ENCODE measurements at regions not wholly inside any gene's neighbourhood (a gene's known extent, or its start where the extent isn't known, plus 50 kb on each side); places are given as distances from the start of the nearest gene placed in this dataset.

- no peaks in the 10 kb centered on the region for H4K20me1 ChIP-seq (ENCODE audit: control insufficient read depth, insufficient read depth, insufficient read length)
- H3K4ac ChIP-seq (ENCODE audit: low read depth, low read length) = no peak overlapping the region
- no peak overlapping the region for H3T11ph ChIP-seq (ENCODE audit: low read length)
- H3K9ac ChIP-seq (ENCODE audit: extremely low read depth, insufficient read length, low read length) = no peak overlapping the region
- no peaks in the 10 kb centered on the region for H3K9me3 ChIP-seq (ENCODE audit: control insufficient read depth, low read depth, low read length)
- H2BK5ac ChIP-seq (ENCODE audit: insufficient read length, low read length) = no peak overlapping the region
- H4K91ac ChIP-seq (ENCODE audit: insufficient read length, low read depth, low read length) = no peak overlapping the region
- H4K5ac ChIP-seq (ENCODE audit: insufficient read length, low read depth, low read length) = no peak overlapping the region
- H3K23me2 ChIP-seq (ENCODE audit: insufficient read length, low read depth, low read length, poor library complexity, severe bottlenecking) = no peaks in the 10 kb centered on the region
- H4K8ac ChIP-seq (replicated peaks; ENCODE audit: insufficient read length, low read depth, low read length) = no peak overlapping the region
- H2AK5ac ChIP-seq (ENCODE audit: insufficient read length, low read length) = no peak overlapping the region
- H2AFZ ChIP-seq (ENCODE audit: low read length) = no peak overlapping the region
- Mint-ChIP-seq H3K27ac (no peak overlapping the region; a peak in 1 of 7 replicates), H3K9me3 (no peaks in the 10 kb centered on the region), H3K36me3 (ENCODE audit: insufficient read depth in 1 of 3, low read depth in 3 of 3) (no peaks in the 10 kb centered on the region; a peak in 2 of 7 replicates), H3K27me3 (ENCODE audit: low read depth) (no peaks in the 10 kb centered on the region), H3K4me1 (peaks cover 3 to 9% of the 10 kb centered on the region in 2 experiments; a peak in 2 of 4 replicates), H3K4me3 (no peak overlapping the region)
- no peak overlapping the region for H3K56ac ChIP-seq (ENCODE audit: insufficient read length, low read depth, low read length)
- H2BK20ac ChIP-seq (ENCODE audit: low read depth, low read length, poor library complexity, severe bottlenecking) = no peak overlapping the region
- TF ChIP-seq, protein P1, sequence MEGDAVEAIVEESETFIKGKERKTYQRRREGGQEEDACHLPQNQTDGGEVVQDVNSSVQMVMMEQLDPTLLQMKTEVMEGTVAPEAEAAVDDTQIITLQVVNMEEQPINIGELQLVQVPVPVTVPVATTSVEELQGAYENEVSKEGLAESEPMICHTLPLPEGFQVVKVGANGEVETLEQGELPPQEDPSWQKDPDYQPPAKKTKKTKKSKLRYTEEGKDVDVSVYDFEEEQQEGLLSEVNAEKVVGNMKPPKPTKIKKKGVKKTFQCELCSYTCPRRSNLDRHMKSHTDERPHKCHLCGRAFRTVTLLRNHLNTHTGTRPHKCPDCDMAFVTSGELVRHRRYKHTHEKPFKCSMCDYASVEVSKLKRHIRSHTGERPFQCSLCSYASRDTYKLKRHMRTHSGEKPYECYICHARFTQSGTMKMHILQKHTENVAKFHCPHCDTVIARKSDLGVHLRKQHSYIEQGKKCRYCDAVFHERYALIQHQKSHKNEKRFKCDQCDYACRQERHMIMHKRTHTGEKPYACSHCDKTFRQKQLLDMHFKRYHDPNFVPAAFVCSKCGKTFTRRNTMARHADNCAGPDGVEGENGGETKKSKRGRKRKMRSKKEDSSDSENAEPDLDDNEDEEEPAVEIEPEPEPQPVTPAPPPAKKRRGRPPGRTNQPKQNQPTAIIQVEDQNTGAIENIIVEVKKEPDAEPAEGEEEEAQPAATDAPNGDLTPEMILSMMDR (conservative IDR thresholded peaks at IDR 0.05) = no peak
- no peak overlapping the region for H3K23ac ChIP-seq (ENCODE audit: insufficient read length, low read depth, low read length)
- no peaks in the 10 kb centered on the region for H3K79me1 ChIP-seq (ENCODE audit: insufficient read depth, low read depth, low read length, poor library complexity, severe bottlenecking)
- no peak overlapping the region for H3K14ac ChIP-seq (ENCODE audit: insufficient read depth, low read length)
- WGBS (ENCODE audit: extremely low coverage, insufficient read length, low lambda C conversion rate) = no CpG with 5 or more reads among the region's 2 CpGs
- no peaks in the 10 kb centered on the region for H3K27me3 ChIP-seq (ENCODE audit: insufficient read depth, low read length)
- no peak for DNase-seq
- H3K79me2 ChIP-seq (ENCODE audit: insufficient read depth, low read length) = no peaks in the 10 kb centered on the region
- no peak overlapping the region for H2BK12ac ChIP-seq (ENCODE audit: insufficient read length, low read depth, low read length)
- H3K4me2 ChIP-seq (ENCODE audit: insufficient read depth, insufficient read length, low read length) = no peak overlapping the region
- H2BK120ac ChIP-seq (ENCODE audit: low read depth, low read length, poor library complexity, severe bottlenecking) = no peak overlapping the region
- H2BK15ac ChIP-seq (ENCODE audit: low read depth, low read length) = no peak overlapping the region
- H3K18ac ChIP-seq (ENCODE audit: insufficient read length, low read depth, low read length) = no peak overlapping the region
- no peak overlapping the region for H3K27ac ChIP-seq (ENCODE audit: insufficient read length, low read depth, low read length)
- H3K4me1 ChIP-seq (ENCODE audit: insufficient read depth, low read length) = no peaks in the 10 kb centered on the region
Observed at GRCh38 chr13:63435667-63436324, 2020.1 kb upstream of the PCDH20 start.
